SK-N-SH (cell line): ENCODE measurements at regions not wholly inside any gene's neighbourhood (a gene's known extent, or its start where the extent isn't known, plus 50 kb on each side); places are given as distances from the start of the nearest gene placed in this dataset.

Experiments
- CTCF ChIA-PET: fragments of 300-600, 350-600 bp; formaldehyde crosslinking; extraction: SDS; loops from one replicate; lab custom pipeline; 2021; lab: Yijun Ruan, JAX
- POLR2A ChIA-PET: fragments of 350-600 bp; sonication (Branson Sonifier 250); formaldehyde crosslinking; extraction: SDS; loops from one replicate; lab custom pipeline; 2020; ENCODE audit warnings: antibody characterized with exemption, inconsistent platforms; lab: Yijun Ruan, JAX
- DNase-seq: peaks from one replicate; pipeline ENCODE4 v3.0.0; 2012
- H2AFZ ChIP-seq: fragments of 200-600 bp; sonication (generic); 2 replicates; pipeline ENCODE4 v1.8.1; 2016; ENCODE audit warnings: antibody characterized with exemption, mild to moderate bottlenecking, low read depth
- H3F3A ChIP-seq: fragments of 200-600 bp; sonication (generic); replicated peaks from 2 replicates; pipeline ENCODE3; 2016; ENCODE audit warnings: antibody characterized with exemption, mild to moderate bottlenecking; ENCODE audit not compliant: insufficient read depth
- H3K27ac ChIP-seq, 2 experiments: fragments of 200-500 bp in 1 of 2; fragments of 200-600 bp in 1 of 2; sonication (Bioruptor generic) in 1 of 2; sonication (generic), shearing (Covaris generic) in 1 of 2; 2 replicates each; pipeline versions ENCODE4 v1.5.1 to v1.6.1; 2014 to 2016; ENCODE audit warnings: low read depth in 2 of 2, inconsistent platforms in 1 of 2, low read length in 1 of 2, mild to moderate bottlenecking in 1 of 2, mixed read lengths in 1 of 2
- H3K27me3 ChIP-seq: fragments of 200-600 bp; sonication (generic), shearing (Covaris generic); 2 replicates; pipeline ENCODE4 v1.6.1; 2016; ENCODE audit warnings: mixed run types; ENCODE audit not compliant: insufficient read depth
- H3K36me3 ChIP-seq, 2 experiments: fragments of 200-500 bp in 1 of 2; fragments of 200-600 bp in 1 of 2; sonication (Bioruptor generic) in 1 of 2; sonication (generic) in 1 of 2; replicated peaks in 1 of 2; 2 replicates each; pipeline versions ENCODE3 to v1.5.1; 2014 to 2016; ENCODE audit warnings: low read length in 1 of 2, mild to moderate bottlenecking in 1 of 2; ENCODE audit not compliant: insufficient read depth in 2 of 2, control insufficient read depth in 1 of 2
- H3K4me1 ChIP-seq, 2 experiments: fragments of 200-500 bp in 1 of 2; fragments of 200-600 bp in 1 of 2; sonication (Bioruptor generic) in 1 of 2; sonication (generic), shearing (Covaris generic) in 1 of 2; 2 replicates each; pipeline versions ENCODE4 v1.5.1 to v1.6.1; 2014 to 2016; ENCODE audit warnings: low read depth in 1 of 2, low read length in 1 of 2, mixed run types in 1 of 2; ENCODE audit not compliant: insufficient read depth in 2 of 2, control insufficient read depth in 1 of 2
- H3K4me2 ChIP-seq: fragments of 200-600 bp; sonication (generic), shearing (Covaris generic); 2 replicates; pipeline ENCODE4 v1.6.1; 2017; ENCODE audit warnings: mixed run types
- H3K4me3 ChIP-seq, 2 experiments: fragments of 200-500 bp in 1 of 2; fragments of 200-600 bp in 1 of 2; sonication (Bioruptor generic) in 1 of 2; sonication (generic), shearing (Covaris generic) in 1 of 2; 2 replicates each; pipeline versions ENCODE4 v1.5.1 to v1.8.1; 2014 to 2016; ENCODE audit warnings: low read depth in 2 of 2, inconsistent platforms in 1 of 2, low read length in 1 of 2, mild to moderate bottlenecking in 1 of 2, mixed read lengths in 1 of 2, moderate library complexity in 1 of 2
- H3K79me2 ChIP-seq: fragments of 200-600 bp; sonication (generic); 2 replicates; pipeline ENCODE4 v1.8.1; 2017; ENCODE audit warnings: mild to moderate bottlenecking; ENCODE audit not compliant: insufficient read depth
- H3K9ac ChIP-seq: fragments of 200-600 bp; sonication (generic); 2 replicates; pipeline ENCODE4 v1.6.1; 2017; ENCODE audit warnings: mixed run types
- H3K9me2 ChIP-seq: fragments of 200-600 bp; sonication (generic); 2 replicates; pipeline ENCODE4 v1.6.1; 2017; ENCODE audit warnings: mixed run types
- H3K9me3 ChIP-seq: fragments of 200-600 bp; sonication (generic); 2 replicates; pipeline ENCODE4 v1.6.1; 2017; ENCODE audit warnings: mixed run types, mild to moderate bottlenecking, moderate library complexity
- H4K20me1 ChIP-seq: fragments of 200-600 bp; sonication (generic); 2 replicates; pipeline ENCODE4 v1.6.1; 2017; ENCODE audit warnings: mild to moderate bottlenecking, mixed run types; ENCODE audit not compliant: insufficient read depth
- CHD2 ChIP-seq: fragments of 150-350 bp; IDR thresholded peaks from 2 replicates; pipeline ENCODE4 v1.6.1; 2018; ENCODE audit warnings: low read length; ENCODE audit not compliant: partially characterized antibody
- ELF1 ChIP-seq: IDR thresholded peaks from 2 replicates; pipeline ENCODE4 v1.4.0; 2012
- EZH2phosphoT487 ChIP-seq: fragments of 200-600 bp; sonication (generic); IDR thresholded peaks from 2 replicates; pipeline ENCODE4 v1.6.1; 2017; ENCODE audit warnings: low read depth, mixed run types, mild to moderate bottlenecking, antibody characterized with exemption, moderate library complexity, borderline replicate concordance
- FOXJ3 ChIP-seq: sonication (generic); formaldehyde crosslinking; IDR thresholded peaks from 2 replicates; pipeline ENCODE4 v1.5.1; 2020; ENCODE audit warnings: mild to moderate bottlenecking, missing genetic modification reagents
- GABPA ChIP-seq: IDR thresholded peaks from 2 replicates; pipeline ENCODE4 v1.4.0; 2012; ENCODE audit warnings: low read depth, mild to moderate bottlenecking
- JUND ChIP-seq: IDR thresholded peaks from 2 replicates; pipeline ENCODE4 v1.4.0; 2012
- MEF2A ChIP-seq: IDR thresholded peaks from 2 replicates; pipeline ENCODE4 v1.4.0; 2012; ENCODE audit warnings: low read depth, borderline replicate concordance
- MXI1 ChIP-seq: IDR thresholded peaks from 2 replicates; pipeline ENCODE4 v1.6.1; 2012; ENCODE audit warnings: mild to moderate bottlenecking, low read depth, low read length, improper control_type of control experiment
- REST ChIP-seq: IDR thresholded peaks from 2 replicates; pipeline ENCODE4 v1.6.1; 2012; ENCODE audit warnings: mild to moderate bottlenecking, low read depth, low read length, moderate library complexity
- SIN3A ChIP-seq: IDR thresholded peaks from 2 replicates; pipeline ENCODE4 v1.6.1; 2012; ENCODE audit warnings: low read depth, mild to moderate bottlenecking, low read length, moderate library complexity, borderline replicate concordance
- SMC3 ChIP-seq: IDR thresholded peaks from 2 replicates; pipeline ENCODE4 v1.6.1; 2012; ENCODE audit warnings: low read depth, low read length, improper control_type of control experiment
- TCF12 ChIP-seq: IDR thresholded peaks from 2 replicates; pipeline ENCODE4 v1.4.0; 2012
- USF2 ChIP-seq: fragments of 150-350 bp; IDR thresholded peaks from 2 replicates; pipeline ENCODE4 v1.6.1; 2017; ENCODE audit warnings: antibody characterized with exemption, low read length, low read depth, borderline replicate concordance
- YY1 ChIP-seq: IDR thresholded peaks from 2 replicates; pipeline ENCODE4 v1.4.0; 2012; ENCODE audit warnings: low read depth, mild to moderate bottlenecking
- ZBTB33 ChIP-seq: IDR thresholded peaks from 2 replicates; pipeline ENCODE4 v1.4.0; 2012; ENCODE audit warnings: low read depth, borderline replicate concordance
- WGBS: methylation state at CpG from one replicate; pipeline ENCODE4 v1.1.6; 2017; ENCODE audit warnings: low lambda C conversion rate; 5-methylcytosine and 5-hydroxymethylcytosine counted together

GRCh38 chr16:52770828-52771227 lies 223.9 kb upstream of the TOX3 start:
- no peaks in the 10 kb centered on the region for H3K9me3 ChIP-seq
- CTCF ChIA-PET = no interaction called here
- H4K20me1 ChIP-seq = no peaks in the 10 kb centered on the region
- TF ChIP-seq ZBTB33 = no peak
- no peak for TF ChIP-seq MXI1
- no peak for TF ChIP-seq CHD2
- TF ChIP-seq SIN3A = no peak
- no peak for TF ChIP-seq SMC3
- H3K27ac ChIP-seq = no peak overlapping the region
- H3K4me1 ChIP-seq = no peaks in the 10 kb centered on the region
- H3F3A ChIP-seq = no peaks in the 10 kb centered on the region
- no peak for DNase-seq
- H2AFZ ChIP-seq = no peak overlapping the region
- H3K36me3 ChIP-seq = no peaks in the 10 kb centered on the region
- no peaks in the 10 kb centered on the region for H3K79me2 ChIP-seq
- H3K27me3 ChIP-seq = no peaks in the 10 kb centered on the region
- POLR2A ChIA-PET = no interaction called here
- H3K4me2 ChIP-seq = no peak overlapping the region
- no peak overlapping the region for H3K9ac ChIP-seq
- no peaks in the 10 kb centered on the region for H3K9me2 ChIP-seq
- 10% methylated on average over 4 of the region's 4 CpGs for WGBS
- no peak overlapping the region for H3K4me3 ChIP-seq

GRCh38 chr16:52758473-52758855 lies 211.5 kb upstream of the TOX3 start:
- DNase-seq = no peak
- H3K4me3 ChIP-seq = no peak overlapping the region
- H4K20me1 ChIP-seq = no peaks in the 10 kb centered on the region
- CTCF ChIA-PET = no interaction called here
- H3K9ac ChIP-seq = no peak overlapping the region
- TF ChIP-seq SIN3A (no peak), USF2 (no peak), REST (no peak), MEF2A (no peak), EZH2phosphoT487 (no peak), FOXJ3 (CRISPR knock-in tag) (no peak), GABPA (no peak), ELF1 (no peak), JUND (no peak), TCF12 (no peak), YY1 (no peak)
- no peaks in the 10 kb centered on the region for H3K79me2 ChIP-seq
- no peak overlapping the region for H3K4me2 ChIP-seq
- H3K9me2 ChIP-seq = no peaks in the 10 kb centered on the region
- H3F3A ChIP-seq = no peaks in the 10 kb centered on the region
- 40% methylated on average over 5 of the region's 5 CpGs for WGBS
- no peaks in the 10 kb centered on the region for H3K4me1 ChIP-seq
- H3K27ac ChIP-seq = no peak overlapping the region
- POLR2A ChIA-PET = no interaction called here
- no peak overlapping the region for H2AFZ ChIP-seq
- no peaks in the 10 kb centered on the region for H3K9me3 ChIP-seq
- no peaks in the 10 kb centered on the region for H3K27me3 ChIP-seq
- H3K36me3 ChIP-seq = no peaks in the 10 kb centered on the region
